Left renal pelvis (tissue), 4 donors: ENCODE measurements at regions not wholly inside any gene's neighbourhood (a gene's known extent, or its start where the extent isn't known, plus 50 kb on each side); places are given as distances from the start of the nearest gene placed in this dataset.
"Not testable (repeated sequence)": the region's sequence is repeated elsewhere in the genome, so short reads cannot be mapped to it uniquely, and the experiment has no call there.

Experiments
- DNase-seq, 4 donors: peaks; one replicate each; pipeline ENCODE4 v3.0.0-alpha.2; 2013; ENCODE audit warnings: low read depth in 4 of 4, low spot score in 3 of 4

GRCh38 chr16:59826767-59827166, 1092.7 kb upstream of the GOT2 start:
- no peak for DNase-seq

- DNase-seq: not testable (repeated sequence)
Observed at GRCh38 chr16:59809488-59809887, 1075.4 kb upstream of the GOT2 start.

DNA sequence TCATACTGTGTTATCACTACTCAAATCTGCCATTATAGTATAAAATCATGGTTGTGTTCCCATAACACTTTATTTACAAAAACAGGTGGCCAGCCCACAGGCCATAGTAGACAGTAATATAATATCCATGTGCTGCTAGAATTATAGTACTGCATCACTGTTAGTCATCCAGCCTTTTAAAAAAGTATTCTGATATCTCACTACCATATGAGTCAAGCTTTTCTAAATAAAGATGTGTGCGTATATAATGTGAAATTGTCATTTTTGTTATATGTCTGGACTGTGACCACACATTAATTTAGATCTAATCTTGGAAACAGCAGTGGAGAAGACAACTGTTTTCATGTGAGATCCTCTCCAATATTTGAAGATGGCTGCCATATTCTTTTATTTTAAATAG, 1049.1 kb upstream of the GOT2 start:
- DNase-seq: no peak

- no peak for DNase-seq
Observed at GRCh38 chr16:59773330-59773729, 1039.2 kb upstream of the GOT2 start.

DNA sequence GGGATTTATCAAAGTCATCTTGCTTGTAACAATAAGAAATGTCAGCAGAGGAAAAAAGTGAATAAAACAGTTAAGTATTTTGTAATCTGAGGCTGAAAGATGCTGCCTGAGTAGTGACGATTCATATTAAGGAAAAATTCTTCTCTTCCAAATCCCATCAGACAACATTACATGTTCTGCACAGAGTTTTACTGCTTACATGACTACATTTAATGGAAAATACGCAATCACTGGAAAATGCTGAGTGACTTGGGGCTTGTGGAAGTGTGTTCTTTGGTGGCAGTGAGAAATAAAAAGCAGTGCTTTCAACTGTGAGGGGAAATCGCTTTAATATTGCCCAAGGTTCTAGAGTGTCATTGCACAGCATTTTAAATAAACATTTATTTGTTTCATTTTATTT, 1025.2 kb upstream of the GOT2 start:
- no peak for DNase-seq

DNA sequence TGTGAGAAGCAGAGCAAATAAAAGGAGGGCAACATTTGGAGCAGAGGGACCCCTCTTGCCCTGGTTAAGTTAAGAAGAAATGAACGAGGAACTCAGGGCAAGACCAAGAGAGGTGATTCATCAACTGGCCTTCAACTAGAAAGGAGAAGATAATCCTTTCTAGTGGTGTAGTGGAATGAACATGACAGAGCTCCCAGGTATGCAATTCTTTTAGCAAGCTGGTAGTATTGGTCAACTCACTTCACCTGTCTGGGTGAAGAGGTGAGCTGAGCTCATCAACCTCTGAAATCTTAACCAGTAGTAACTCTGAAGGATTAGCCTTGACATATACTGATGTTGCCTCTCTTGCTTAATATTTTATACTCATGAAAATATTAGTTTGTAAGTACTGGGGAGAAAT, 1024.7 kb upstream of the GOT2 start:
- DNase-seq: no peak

- DNase-seq: no peak
Observed at GRCh38 chr16:59754854-59755253, 1020.7 kb upstream of the GOT2 start.

GRCh38 chr16:59749662-59750336, 1015.7 kb upstream of the GOT2 start:
- no peak for DNase-seq

DNA sequence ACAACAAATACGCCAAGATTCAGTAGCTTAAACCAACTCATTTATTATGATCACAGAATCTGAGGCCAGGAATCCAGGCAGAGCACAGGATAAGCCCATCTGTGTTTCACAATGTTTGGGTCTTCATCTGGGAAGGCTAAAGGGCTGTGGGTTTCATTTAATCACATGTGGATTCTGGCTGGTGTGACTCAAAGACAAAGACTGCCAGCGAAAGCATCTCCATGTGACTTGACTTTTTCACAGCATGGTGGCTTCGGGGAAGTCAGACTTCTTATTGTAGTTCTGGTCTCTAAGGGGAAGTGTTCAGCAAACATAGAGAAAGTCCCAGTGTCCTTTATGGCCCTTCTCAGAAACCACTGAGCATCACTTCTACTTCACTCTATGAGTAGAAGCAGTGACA, 1014.4 kb upstream of the GOT2 start:
- no peak for DNase-seq

- no peak for DNase-seq
Observed at GRCh38 chr16:59743504-59743903, 1009.4 kb upstream of the GOT2 start.

DNA sequence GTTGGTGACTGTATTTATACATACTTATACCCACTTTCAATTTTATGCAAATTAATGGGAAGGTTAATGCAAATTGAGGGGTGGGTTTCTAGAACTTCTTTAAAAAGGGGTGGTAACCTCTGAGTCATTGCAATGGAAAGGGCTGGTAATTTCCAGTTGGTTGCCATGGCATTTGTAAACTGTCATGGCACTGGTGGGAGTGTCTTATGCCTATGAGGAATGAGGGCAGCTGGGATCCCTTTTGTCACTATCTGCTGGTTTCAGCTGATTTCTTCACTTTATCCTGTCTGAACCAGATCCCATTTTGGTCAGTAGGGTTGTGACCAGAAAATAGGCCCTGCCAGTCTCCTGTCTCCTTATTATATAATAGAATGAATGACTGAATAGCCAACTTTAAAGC, 1006.7 kb upstream of the GOT2 start:
- DNase-seq: no peak

- no peak for DNase-seq
Observed at GRCh38 chr16:59737274-59737673, 1003.2 kb upstream of the GOT2 start.

DNA sequence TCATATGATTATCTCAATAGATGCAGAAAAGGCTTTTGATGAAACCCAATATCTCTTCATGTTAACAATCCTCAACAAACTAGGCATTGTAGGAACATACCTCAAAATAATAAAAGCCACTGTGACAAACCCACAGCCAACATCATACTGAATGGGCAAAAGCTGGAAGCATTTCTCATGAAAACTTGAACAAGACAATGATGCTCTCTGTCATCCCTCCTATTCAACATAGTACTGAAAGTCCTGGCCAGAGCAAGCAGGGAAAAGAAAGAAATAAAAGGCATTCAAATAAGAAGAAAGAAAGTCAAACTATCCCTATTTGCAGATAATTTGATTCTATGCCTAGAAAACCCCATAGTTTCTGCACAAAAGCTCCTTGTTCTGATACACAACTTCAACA, 999.2 kb upstream of the GOT2 start:
- DNase-seq: no peak

GRCh38 chr16:59729613-59730012, 995.5 kb upstream of the GOT2 start:
- no peak for DNase-seq

GRCh38 chr16:59719121-59719520, 985.0 kb upstream of the GOT2 start:
- DNase-seq: no peak

GRCh38 chr16:59707436-59708226, 973.5 kb upstream of the GOT2 start:
- no peak for DNase-seq

- DNase-seq: no peak
Observed at GRCh38 chr16:59701963-59702930, 968.1 kb upstream of the GOT2 start.

DNA sequence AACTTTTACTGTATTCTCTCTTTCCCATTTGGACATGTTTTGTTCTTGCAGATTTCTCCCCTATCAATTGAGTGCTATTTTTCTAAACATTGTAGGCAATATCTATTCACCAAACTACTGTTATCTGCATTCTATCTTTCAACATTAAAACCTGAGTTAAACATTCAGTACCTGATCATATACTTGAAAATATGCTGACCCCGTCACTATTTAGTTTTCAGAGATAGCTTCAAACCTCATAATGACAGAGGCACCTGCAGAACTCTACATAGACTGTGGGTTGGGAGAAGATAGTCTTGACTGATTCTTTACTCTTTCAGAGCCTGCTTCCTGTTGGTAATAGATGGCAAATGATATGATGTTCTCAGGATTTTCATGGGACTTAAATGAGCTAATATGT, 965.7 kb upstream of the GOT2 start:
- no peak for DNase-seq

- DNase-seq: no peak
Observed at GRCh38 chr16:59698346-59699020, 964.4 kb upstream of the GOT2 start.

GRCh38 chr16:59697761-59698160, 963.6 kb upstream of the GOT2 start:
- DNase-seq: no peak

- DNase-seq: no peak
Observed at GRCh38 chr16:59697236-59697635, 963.1 kb upstream of the GOT2 start.
